OCI-LY1 (cell line): ENCODE measurements at regions not wholly inside any gene's neighbourhood (a gene's known extent, or its start where the extent isn't known, plus 50 kb on each side); places are given as distances from the start of the nearest gene placed in this dataset.

Source experiments
- CTCF ChIP-seq: fragments of 200-600 bp; sonication (generic), shearing (Covaris generic); IDR thresholded peaks from 2 replicates; pipeline ENCODE4 v1.5.1; 2017; ENCODE audit warnings: mild to moderate bottlenecking, antibody characterized with exemption, low read length, moderate library complexity, mixed read lengths
- EZH2 ChIP-seq: fragments of 200-600 bp; sonication (generic), shearing (Covaris generic); IDR thresholded peaks from 2 replicates; pipeline ENCODE4 v1.8.0; 2017; ENCODE audit warnings: borderline replicate concordance, mixed run types, mild to moderate bottlenecking, antibody characterized with exemption, low read length, moderate library complexity, mixed read lengths

DNA sequence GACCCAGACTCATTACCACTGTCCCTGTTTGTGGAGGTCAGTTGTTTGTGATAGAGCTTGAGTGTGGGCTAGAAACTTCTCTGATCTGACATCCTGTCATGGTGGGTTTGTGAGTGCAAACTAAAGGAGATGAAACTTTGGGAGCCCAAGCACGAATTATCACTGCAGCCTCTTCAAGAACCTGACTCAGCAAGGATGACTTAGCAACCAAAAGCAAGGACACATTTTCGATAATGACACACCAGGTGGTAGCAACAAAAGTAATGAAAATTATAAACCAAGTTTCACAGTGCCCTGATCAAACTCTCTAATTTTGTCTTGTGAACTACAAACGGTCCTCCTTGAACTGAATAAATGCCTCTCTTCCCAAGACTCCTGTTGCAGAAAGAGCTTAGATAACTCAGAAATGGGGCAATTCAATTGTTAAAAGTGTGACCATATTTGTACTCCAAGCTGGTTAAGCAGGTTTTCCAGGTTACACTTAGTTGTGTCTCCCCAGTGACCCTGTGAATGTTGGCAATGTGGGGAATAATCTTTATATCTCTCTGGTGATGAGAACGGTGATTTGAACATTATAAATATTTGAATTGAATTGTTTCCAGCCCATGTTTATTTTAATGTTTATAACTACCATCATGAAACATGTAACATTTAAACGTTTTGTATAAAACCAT, 52.6 kb upstream of the ATP8A1 start:
- TF ChIP-seq CTCF (no peak), EZH2 (no peak)
